Right lobe of liver (tissue), 4 donors: ENCODE measurements at regions not wholly inside any gene's neighbourhood (a gene's known extent, or its start where the extent isn't known, plus 50 kb on each side); places are given as distances from the start of the nearest gene placed in this dataset.

Source experiments
- CTCF ChIP-seq, 4 donors: fragments of 200-600 bp in 3 of 4; fragments of 450-650 bp in 1 of 4; IDR thresholded peaks; one replicate each; pipeline versions ENCODE4 v1.5.1 to v1.8.0; 2016 to 2022; ENCODE audit warnings: antibody characterized with exemption in 4 of 4, mild to moderate bottlenecking in 2 of 4
- POLR2A ChIP-seq: fragments of 450-650 bp; IDR thresholded peaks from one replicate; pipeline ENCODE4 v1.6.1; 2017; ENCODE audit warnings: antibody characterized with exemption, mild to moderate bottlenecking
- donor health status: DM: no; HTN: no; CAD: no.
- donor health status: DM: no; HTN: no; CAD: no.
- donor health status: DM: no; HTN: yes; CAD: no.

DNA sequence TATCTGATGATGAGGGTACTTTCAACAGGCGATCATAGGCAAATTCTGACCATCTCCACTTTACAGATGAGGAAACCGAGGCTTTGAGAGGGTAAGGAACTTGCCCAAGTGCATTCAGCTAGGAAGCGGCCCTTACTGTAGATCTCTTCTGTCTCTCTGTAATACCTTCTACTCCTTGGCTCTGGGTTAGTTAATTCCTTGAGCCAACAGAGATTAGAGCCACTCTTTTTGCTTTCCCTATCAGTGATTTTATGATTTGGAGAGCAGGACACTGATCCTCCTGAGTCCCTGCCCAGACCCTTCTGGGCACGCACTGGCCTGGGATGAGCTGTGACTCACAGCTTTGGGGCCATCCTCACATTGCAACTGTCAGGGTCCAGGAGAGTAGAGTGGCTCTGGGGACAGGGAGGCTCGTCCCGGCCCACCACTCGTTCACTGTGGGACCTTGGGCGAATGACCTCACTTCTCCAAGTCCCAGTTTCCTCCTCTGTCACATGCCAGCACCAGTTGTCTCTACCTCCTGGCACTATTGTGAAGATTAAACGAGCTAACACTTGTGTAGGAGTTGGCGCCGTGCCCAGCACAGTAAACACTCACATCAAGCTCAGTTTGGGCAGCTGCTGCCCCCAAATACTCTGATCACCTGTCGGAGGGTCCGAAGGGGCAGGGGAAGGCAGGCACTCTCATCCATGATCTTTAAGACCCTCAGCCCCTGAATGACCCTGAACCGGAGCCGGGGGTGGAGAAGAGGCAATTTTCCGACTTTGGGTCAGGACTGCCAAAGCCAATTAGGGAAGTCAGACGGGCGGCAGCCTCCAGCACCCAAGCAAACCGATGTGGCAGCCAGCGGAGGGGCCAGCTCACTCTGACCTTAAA is 235.0 kb downstream of the MIAT start:
- TF ChIP-seq CTCF (IDR thresholded peaks at IDR 0.05) (no peak), POLR2A (no peak)
